Head of caudate nucleus (tissue), 42 donors: ENCODE measurements at regions not wholly inside any gene's neighbourhood (a gene's known extent, or its start where the extent isn't known, plus 50 kb on each side); places are given as distances from the start of the nearest gene placed in this dataset.

Experiments
- DNase-seq, 42 donors: peaks; one replicate each; pipeline versions ENCODE4 v3.0.0 to v3.0.0-alpha.2; 2020 to 2021; ENCODE audit warnings: mixed read lengths in 7 of 42
- intact Hi-C: fragments of 100-400 bp; cut with DNase I; formaldehyde crosslinking; loops from one replicate; pipeline ENCODE4 v1.15.0; 2022

DNA sequence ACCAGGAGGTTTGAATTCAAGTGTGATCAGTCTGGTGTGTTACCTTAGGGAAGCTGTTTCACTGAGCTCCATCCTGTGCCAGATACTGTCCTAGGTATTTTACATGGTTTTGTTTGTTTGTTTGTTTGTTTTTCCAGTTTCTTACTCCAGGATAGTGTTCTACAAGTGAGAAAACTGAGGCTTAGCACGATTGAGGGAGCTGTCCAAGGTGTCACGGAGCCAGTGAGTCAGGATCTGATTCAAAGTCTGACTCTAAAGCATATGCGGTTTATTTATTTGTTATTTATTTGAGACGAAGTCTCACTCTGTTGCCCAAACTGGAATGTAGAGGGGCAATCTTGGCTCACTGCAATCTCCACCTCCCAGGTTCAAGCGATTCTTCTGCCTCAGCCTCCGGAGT lies 79.7 kb upstream of the GNG2 start:
- intact Hi-C loops = loop anchor here (5.0 kb wide), 1 partner anchor 128 kb away; the partner anchor contains the start of gene FRMD6
- no peak for DNase-seq

GRCh38 chr14:51781381-51781780 lies 79.0 kb upstream of the GNG2 start:
- intact Hi-C loops = loop anchor here (5.0 kb wide), 1 partner anchor 129 kb away; the partner anchor contains the start of gene FRMD6
- no peak for DNase-seq

- DNase-seq = no peak
- intact Hi-C loops = loop anchor here (5.0 kb wide), 1 partner anchor 130 kb away; the partner anchor contains the start of gene FRMD6
Observed at GRCh38 chr14:51782435-51782834, 78.0 kb upstream of the GNG2 start.

- DNase-seq = no peak
- intact Hi-C loops = loop anchor here (5.0 kb wide), 1 partner anchor 131 kb away; the partner anchor contains the start of gene FRMD6
Observed at GRCh38 chr14:51783765-51784164, 76.6 kb upstream of the GNG2 start.

DNA sequence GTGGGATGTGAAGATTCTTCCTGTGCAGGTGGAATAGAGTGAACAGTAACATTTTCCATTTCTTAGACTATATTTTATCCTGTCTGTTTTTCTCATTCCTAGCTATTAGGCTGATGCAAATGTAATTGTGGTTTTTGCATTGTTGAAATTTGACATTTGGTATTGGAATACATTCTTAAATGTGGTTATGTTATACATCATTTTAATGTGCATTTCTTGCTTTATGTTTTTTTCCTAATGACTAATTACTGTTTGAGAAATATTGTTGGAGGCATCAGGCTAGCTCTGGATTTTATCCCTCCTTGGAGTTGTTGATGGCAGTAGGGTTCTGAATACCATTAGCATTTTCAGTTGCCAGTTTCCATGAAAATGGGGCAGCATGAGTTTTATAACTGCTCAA lies 75.9 kb upstream of the GNG2 start:
- DNase-seq = no peak
- intact Hi-C loops = loop anchor here (5.0 kb wide), 1 partner anchor 132 kb away; the partner anchor contains the start of gene FRMD6

- intact Hi-C loops = no loop called here
- no peak for DNase-seq
Observed at GRCh38 chr14:51786227-51786626, 74.2 kb upstream of the GNG2 start.

- intact Hi-C loops = no loop called here
- no peak for DNase-seq
Observed at GRCh38 chr14:51787352-51787751, 73.1 kb upstream of the GNG2 start.

DNA sequence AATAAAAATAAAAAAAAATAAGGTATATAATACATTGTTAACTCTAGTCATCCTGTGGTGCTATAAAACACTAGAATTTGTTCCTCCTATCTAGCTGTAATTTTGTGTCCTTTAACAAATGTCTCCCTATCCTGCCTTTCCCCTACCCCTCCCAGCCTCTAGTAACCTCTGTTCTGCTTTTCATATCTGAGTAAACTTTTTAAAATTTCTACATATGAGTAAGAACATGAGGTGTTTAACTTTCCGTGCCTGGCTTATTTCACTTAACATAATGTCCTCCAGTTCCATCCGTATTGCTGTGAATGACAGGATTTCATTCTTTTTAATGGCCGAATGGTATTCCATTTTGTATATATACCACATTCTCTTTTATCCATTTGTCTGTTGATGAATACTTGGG lies 71.3 kb upstream of the GNG2 start:
- intact Hi-C loops = no loop called here
- DNase-seq = no peak

DNA sequence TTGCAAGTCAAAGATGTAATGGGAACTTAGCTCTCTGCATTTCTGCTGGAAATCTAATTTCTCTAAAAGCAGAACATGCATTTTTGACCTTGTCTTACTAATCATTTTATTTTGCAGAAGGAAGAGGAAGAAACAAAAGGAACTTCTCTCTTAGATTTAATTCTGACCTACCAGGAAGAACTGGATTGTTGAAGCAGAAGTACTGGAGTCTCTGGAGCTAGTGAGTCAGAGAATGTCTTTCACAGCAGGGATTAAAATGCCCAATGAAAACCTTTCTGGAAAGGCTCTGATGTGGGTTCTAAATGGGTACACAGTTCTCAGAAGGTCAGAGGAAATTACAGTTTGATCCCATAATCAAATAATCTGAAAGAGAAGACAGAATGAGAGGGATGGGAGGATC lies 70.8 kb upstream of the GNG2 start:
- DNase-seq = no peak
- intact Hi-C loops = no loop called here

DNA sequence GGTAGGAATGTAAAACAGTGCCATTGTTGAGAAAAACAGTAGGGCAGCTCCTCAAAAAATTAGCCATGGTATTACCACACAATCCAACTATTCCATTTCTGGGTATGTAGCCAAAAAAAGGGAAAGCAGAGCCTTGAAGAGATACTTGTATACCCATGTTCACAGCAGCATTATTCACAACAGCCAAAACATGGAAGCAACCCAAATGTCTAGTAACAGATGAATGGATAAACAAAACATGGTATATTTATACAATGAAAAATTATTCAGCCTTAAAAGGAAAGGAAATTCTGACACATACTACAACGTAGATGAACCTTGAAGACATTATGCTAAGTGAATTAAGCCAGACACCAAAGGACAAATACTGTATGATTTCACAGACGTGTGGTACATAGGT lies 67.6 kb upstream of the GNG2 start:
- intact Hi-C loops = no loop called here
- no peak for DNase-seq

DNA sequence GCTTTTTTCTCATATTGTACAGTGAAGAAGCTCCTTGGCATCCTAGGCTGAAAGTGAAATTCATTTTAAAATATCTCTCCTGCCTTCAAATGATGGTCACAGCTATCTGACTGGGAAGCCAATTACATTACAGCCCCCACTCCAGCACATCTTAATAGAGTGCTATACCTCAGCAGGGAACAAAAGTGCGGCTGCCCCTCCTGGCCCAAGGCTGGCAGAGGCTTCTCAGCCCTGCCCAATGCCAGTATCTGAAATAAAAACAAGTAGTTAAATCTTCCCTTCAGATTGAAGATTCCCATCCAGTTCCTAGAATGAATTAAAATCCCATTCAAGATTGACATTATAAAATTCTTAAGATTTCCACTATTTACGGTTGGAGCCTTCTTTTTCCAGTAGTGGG lies 54.9 kb upstream of the GNG2 start:
- DNase-seq = no peak
- intact Hi-C loops = no loop called here

DNA sequence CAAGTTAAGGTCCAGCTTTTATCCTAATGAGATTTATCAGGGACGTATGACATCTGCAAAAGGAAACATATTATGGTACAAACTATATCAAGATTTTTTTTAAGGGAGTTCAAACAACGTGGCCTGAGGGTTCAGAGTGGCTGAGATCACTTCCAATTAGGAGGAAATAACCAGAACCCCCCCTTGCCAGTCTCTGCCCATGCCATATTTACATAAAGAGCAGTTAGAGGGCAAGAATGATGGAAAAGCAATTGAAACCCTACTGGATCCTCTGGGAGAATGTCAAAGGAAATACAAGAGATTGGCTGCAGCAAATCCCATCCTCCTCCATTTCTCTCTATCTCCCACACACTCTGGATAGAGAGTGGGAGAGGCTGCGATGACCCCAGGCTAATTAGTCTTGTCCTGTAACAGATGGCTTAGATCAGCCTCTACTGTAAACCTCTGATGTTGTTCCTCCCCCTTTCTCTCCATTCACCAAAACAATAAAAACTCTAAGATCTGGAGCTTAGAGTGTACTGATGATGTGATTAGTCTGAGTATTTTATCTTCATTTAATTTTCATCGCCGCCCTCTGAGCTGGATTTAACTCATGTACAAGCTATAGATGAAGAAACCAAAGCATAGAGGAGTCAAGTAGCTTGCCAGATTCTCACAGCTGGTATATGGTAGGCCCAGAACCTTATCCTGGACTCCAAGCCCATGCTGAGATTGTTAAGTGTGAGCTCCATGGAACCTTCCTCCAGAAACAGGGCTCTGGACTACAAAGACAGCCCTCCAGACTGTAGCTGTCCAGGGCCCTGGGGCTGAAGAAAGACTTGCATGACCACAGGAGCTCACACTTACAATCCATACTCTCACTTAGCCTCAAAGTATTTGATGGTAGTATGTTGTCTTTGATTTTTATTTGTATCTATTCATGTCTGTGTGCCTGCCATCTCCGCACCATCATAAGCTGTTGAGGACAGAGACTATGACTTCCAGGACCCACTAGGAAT lies 54.1 kb upstream of the GNG2 start:
- intact Hi-C loops = no loop called here
- DNase-seq = no peak

DNA sequence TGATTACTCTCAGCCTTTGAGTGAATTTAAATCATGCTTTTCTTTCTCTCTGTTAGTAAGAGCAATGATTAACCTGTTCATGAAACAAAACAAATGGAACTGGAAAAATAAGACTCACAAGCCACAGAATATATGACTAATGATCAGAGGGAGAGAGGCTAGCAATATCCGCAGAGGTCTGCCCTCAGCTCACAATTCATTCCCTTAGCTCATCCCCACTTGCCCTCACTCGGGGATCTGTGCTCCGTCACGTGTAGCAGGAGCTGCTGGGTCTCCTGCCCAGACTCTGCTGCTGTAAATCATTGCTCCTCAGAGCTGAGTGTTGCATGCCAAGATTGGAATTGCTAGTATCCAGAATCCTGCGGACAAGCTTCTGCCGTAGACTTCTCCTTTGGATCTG lies 53.1 kb upstream of the GNG2 start:
- intact Hi-C loops = no loop called here
- no peak for DNase-seq
